Activated T-cell treated with anti-CD3 and anti-CD28 coated beads, Interleukin-2, amount 50 U/mL, for 24 hours (primary cell): ENCODE measurements at regions not wholly inside any gene's neighbourhood (a gene's known extent, or its start where the extent isn't known, plus 50 kb on each side); places are given as distances from the start of the nearest gene placed in this dataset.

Experiments
- DNase-seq: peaks from one replicate; pipeline ENCODE4 v3.0.0-alpha.2; 2020
- H3K27ac Mint-ChIP-seq: 2 replicates; pipeline ENCODE4 v1.8.0; 2020; ENCODE audit warnings: mild to moderate bottlenecking, mixed read lengths
- H3K27me3 Mint-ChIP-seq: 2 replicates; pipeline ENCODE4 v1.8.0; 2020; ENCODE audit warnings: mixed read lengths
- H3K36me3 Mint-ChIP-seq: 2 replicates; pipeline ENCODE4 v1.8.0; 2020; ENCODE audit warnings: low read depth, mixed read lengths
- H3K4me1 Mint-ChIP-seq: 2 replicates; pipeline ENCODE4 v1.8.0; 2020; ENCODE audit warnings: low read depth, mixed read lengths
- H3K4me3 Mint-ChIP-seq: 2 replicates; pipeline ENCODE4 v1.8.0; 2020; ENCODE audit warnings: mild to moderate bottlenecking, moderate library complexity, mixed read lengths
- H3K9me3 Mint-ChIP-seq: 2 replicates; pipeline ENCODE4 v1.8.0; 2020; ENCODE audit warnings: mixed read lengths

- no peaks in the 10 kb centered on the region for H3K4me1 Mint-ChIP-seq
- no peak overlapping the region for H3K4me3 Mint-ChIP-seq
- peaks cover 4% of the 10 kb centered on the region for H3K9me3 Mint-ChIP-seq
- no peak overlapping the region for H3K27ac Mint-ChIP-seq
- H3K27me3 Mint-ChIP-seq, result no peaks in the 10 kb centered on the region
- DNase-seq, result no peak
- no peaks in the 10 kb centered on the region for H3K36me3 Mint-ChIP-seq
Measured at GRCh38 chr10:125331056-125331455, 170.7 kb upstream of the CTBP2 start.

DNA sequence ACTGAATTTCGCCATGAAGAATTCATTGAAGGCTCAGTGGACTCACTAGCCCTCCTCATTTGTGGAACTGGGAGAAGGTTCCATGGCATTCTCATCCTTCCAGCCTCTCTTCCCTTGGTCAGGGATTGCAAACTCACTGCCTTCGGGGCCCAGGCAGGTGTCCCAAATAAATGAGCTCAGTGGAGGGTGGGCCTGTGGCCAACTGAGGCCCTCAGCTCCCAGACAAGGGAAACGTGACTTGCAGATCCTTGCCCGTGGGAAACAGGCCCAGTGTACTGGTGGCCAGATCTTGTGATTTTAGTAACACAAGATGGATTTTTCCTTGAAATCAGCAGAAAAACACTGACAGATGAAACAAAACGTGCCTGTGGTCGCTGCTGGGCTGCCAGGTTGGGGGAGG is 168.7 kb upstream of the CTBP2 start:
- peaks cover 5% of the 10 kb centered on the region for H3K9me3 Mint-ChIP-seq
- no peaks in the 10 kb centered on the region for H3K4me1 Mint-ChIP-seq
- no peak for DNase-seq
- H3K4me3 Mint-ChIP-seq, result no peak overlapping the region
- no peaks in the 10 kb centered on the region for H3K36me3 Mint-ChIP-seq
- no peak overlapping the region for H3K27ac Mint-ChIP-seq
- no peaks in the 10 kb centered on the region for H3K27me3 Mint-ChIP-seq

DNA sequence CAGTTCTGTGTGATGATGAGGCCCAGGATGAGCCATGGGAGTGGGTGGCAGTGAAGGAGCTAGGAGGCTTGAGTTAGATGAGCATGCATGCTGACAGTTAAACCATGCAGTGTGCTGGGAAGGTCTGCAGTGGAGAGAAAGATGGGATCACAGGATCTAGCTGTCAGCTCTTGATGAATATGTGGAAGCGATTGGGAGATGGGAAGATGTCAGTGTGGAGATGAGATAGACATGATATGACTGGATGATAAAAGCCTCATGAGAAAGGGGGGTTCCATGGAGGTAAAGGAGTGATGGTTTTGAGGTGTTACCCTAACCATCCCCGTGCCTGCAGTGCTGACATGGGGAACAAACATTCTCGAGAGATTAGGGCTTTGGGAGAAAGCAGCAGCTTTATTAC is 165.0 kb upstream of the CTBP2 start:
- no peaks in the 10 kb centered on the region for H3K27me3 Mint-ChIP-seq
- no peaks in the 10 kb centered on the region for H3K4me1 Mint-ChIP-seq
- no peaks in the 10 kb centered on the region for H3K36me3 Mint-ChIP-seq
- peaks cover 14% of the 10 kb centered on the region for H3K9me3 Mint-ChIP-seq
- H3K27ac Mint-ChIP-seq, result no peak overlapping the region
- no peak for DNase-seq
- no peak overlapping the region for H3K4me3 Mint-ChIP-seq

GRCh38 chr10:125316436-125316835 is 156.1 kb upstream of the CTBP2 start:
- Mint-ChIP-seq H3K36me3 (no peaks in the 10 kb centered on the region), H3K27me3 (no peaks in the 10 kb centered on the region), H3K9me3 (peaks cover 4% of the 10 kb centered on the region), H3K27ac (no peak overlapping the region), H3K4me3 (no peak overlapping the region), H3K4me1 (no peaks in the 10 kb centered on the region)
- no peak for DNase-seq

GRCh38 chr10:125300937-125301336 is 140.6 kb upstream of the CTBP2 start:
- no peaks in the 10 kb centered on the region for H3K27me3 Mint-ChIP-seq
- no peaks in the 10 kb centered on the region for H3K4me1 Mint-ChIP-seq
- no peaks in the 10 kb centered on the region for H3K36me3 Mint-ChIP-seq
- no peak overlapping the region for H3K4me3 Mint-ChIP-seq
- no peak overlapping the region for H3K27ac Mint-ChIP-seq
- H3K9me3 Mint-ChIP-seq, result peaks cover 2% of the 10 kb centered on the region
- DNase-seq, result no peak

DNA sequence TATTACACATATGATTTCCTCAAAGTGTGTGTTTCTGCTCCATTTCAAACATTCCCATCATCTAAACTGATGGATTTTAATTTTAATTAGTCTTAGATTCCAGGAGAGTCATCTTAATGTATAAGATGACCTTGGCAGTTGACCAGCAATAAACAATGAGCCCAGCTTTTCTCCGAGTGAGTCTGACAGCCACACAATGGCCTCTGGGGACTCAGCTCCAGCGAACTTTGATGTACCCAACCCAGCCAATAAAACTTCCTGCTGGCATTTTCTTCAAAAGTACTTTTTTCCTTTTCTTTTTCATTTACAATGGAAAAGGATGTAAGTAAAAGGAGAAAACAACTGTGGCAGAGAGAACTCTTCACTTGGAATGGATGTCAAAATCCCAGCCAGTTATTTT is 139.1 kb upstream of the CTBP2 start:
- H3K9me3 Mint-ChIP-seq, result peaks cover 2% of the 10 kb centered on the region
- DNase-seq, result no peak
- H3K4me3 Mint-ChIP-seq, result no peak overlapping the region
- H3K27me3 Mint-ChIP-seq, result no peaks in the 10 kb centered on the region
- H3K27ac Mint-ChIP-seq, result no peak overlapping the region
- H3K4me1 Mint-ChIP-seq, result no peaks in the 10 kb centered on the region
- no peaks in the 10 kb centered on the region for H3K36me3 Mint-ChIP-seq

DNA sequence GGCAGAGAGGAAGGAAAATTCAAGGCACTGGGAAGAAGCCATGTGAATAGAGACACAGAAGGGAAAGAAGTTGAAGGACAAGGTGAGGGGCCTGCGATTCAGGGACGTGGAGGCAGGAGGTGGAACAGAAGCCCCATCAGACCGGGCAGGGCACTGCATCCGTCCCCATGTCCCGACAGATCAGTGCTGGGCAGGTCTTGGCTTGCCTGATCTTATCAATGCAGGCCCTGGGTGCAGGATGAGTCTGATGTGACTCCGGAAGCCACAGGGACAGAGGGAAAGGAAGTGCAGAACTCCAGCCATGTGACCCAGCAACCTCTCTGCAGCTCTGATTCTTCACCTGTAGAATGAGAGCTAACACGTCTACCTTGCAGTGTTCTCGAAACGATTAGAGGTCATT is 136.2 kb upstream of the CTBP2 start:
- H3K27ac Mint-ChIP-seq, result no peak overlapping the region

DNA sequence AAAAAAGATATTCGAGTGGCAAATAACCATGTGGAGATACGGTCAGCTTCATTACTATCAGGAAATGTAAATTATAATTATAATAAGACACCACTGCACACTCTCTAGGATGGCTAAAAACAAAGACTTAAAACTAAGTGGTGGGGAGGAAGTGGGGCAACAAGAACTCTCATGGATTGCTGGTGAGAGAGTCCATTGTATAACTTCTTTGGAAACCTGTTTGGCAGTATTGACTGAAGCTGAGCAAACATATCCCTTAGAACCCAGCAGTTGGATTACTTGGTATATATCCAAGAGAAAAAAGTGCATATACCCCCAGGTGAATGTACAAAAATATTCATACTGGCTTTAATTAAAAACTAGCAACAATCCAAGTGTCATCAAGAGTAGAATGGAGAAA is 133.7 kb upstream of the CTBP2 start:
- Mint-ChIP-seq H3K27ac (no peak overlapping the region), H3K36me3 (no peaks in the 10 kb centered on the region), H3K4me1 (no peaks in the 10 kb centered on the region), H3K27me3 (no peaks in the 10 kb centered on the region), H3K4me3 (no peak overlapping the region), H3K9me3 (peaks cover 8% of the 10 kb centered on the region)
- DNase-seq, result no peak

More for the DNA sequence above, 136.2 kb upstream of the CTBP2 start:
- H3K27me3 Mint-ChIP-seq, result no peaks in the 10 kb centered on the region
- no peaks in the 10 kb centered on the region for H3K36me3 Mint-ChIP-seq
- no peak for DNase-seq
- H3K4me3 Mint-ChIP-seq, result no peak overlapping the region
- no peaks in the 10 kb centered on the region for H3K4me1 Mint-ChIP-seq
- peaks cover 5% of the 10 kb centered on the region for H3K9me3 Mint-ChIP-seq

- peaks cover 6% of the 10 kb centered on the region for H3K27me3 Mint-ChIP-seq
- no peaks in the 10 kb centered on the region for H3K36me3 Mint-ChIP-seq
- no peaks in the 10 kb centered on the region for H3K4me1 Mint-ChIP-seq
Measured at GRCh38 chr10:125291836-125292235, 131.5 kb upstream of the CTBP2 start.

DNA sequence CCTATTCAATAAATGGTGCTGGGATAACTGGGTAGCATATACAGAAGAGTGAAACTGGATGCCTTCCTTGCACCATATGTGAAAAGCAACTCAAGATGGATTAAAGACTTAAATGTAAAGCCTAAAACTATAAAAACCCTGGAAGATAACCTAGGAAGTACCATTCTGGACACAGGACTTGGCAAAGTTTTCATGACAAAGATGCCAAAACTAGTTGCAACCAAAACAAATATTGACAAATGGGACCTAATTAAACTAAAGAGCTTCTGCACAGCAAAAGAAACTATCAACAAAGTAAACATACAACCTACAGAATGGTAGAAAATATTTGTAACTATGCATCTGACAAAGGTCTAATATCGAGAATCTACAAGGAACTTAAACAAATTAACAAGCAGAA is 129.1 kb upstream of the CTBP2 start:
- no peak for DNase-seq
- H3K36me3 Mint-ChIP-seq, result no peaks in the 10 kb centered on the region
- H3K9me3 Mint-ChIP-seq, result peaks cover 18% of the 10 kb centered on the region
- no peak overlapping the region for H3K27ac Mint-ChIP-seq
- H3K4me3 Mint-ChIP-seq, result no peak overlapping the region
- no peaks in the 10 kb centered on the region for H3K4me1 Mint-ChIP-seq
- H3K27me3 Mint-ChIP-seq, result peaks cover 9% of the 10 kb centered on the region

More at GRCh38 chr10:125291836-125292235, 131.5 kb upstream of the CTBP2 start:
- Mint-ChIP-seq H3K4me3 (no peak overlapping the region), H3K27ac (no peak overlapping the region), H3K9me3 (peaks cover 16% of the 10 kb centered on the region)
- DNase-seq, result no peak

- Mint-ChIP-seq H3K4me1 (no peaks in the 10 kb centered on the region), H3K27me3 (peaks cover 26% of the 10 kb centered on the region), H3K36me3 (no peaks in the 10 kb centered on the region), H3K9me3 (peaks cover 13% of the 10 kb centered on the region), H3K27ac (no peak overlapping the region), H3K4me3 (no peak overlapping the region)
- no peak for DNase-seq
Measured at GRCh38 chr10:125284875-125285597, 124.7 kb upstream of the CTBP2 start.

- no peak for DNase-seq
- no peaks in the 10 kb centered on the region for H3K36me3 Mint-ChIP-seq
- peaks cover 26% of the 10 kb centered on the region for H3K27me3 Mint-ChIP-seq
- H3K4me1 Mint-ChIP-seq, result no peaks in the 10 kb centered on the region
- peaks cover 11% of the 10 kb centered on the region for H3K9me3 Mint-ChIP-seq
- H3K4me3 Mint-ChIP-seq, result no peak overlapping the region
- no peak overlapping the region for H3K27ac Mint-ChIP-seq
Measured at GRCh38 chr10:125283836-125284614, 123.7 kb upstream of the CTBP2 start.

GRCh38 chr10:125283191-125283835 is 123.0 kb upstream of the CTBP2 start:
- no peak for DNase-seq
- Mint-ChIP-seq H3K4me3 (no peak overlapping the region), H3K27ac (no peak overlapping the region), H3K4me1 (no peaks in the 10 kb centered on the region), H3K27me3 (peaks cover 26% of the 10 kb centered on the region), H3K9me3 (peaks cover 7% of the 10 kb centered on the region), H3K36me3 (no peaks in the 10 kb centered on the region)

- Mint-ChIP-seq H3K27ac (no peak overlapping the region), H3K9me3 (peaks cover 3% of the 10 kb centered on the region), H3K36me3 (no peaks in the 10 kb centered on the region), H3K27me3 (peaks cover 20% of the 10 kb centered on the region), H3K4me1 (no peaks in the 10 kb centered on the region), H3K4me3 (no peak overlapping the region)
- DNase-seq, result no peak
Measured at GRCh38 chr10:125281091-125281490, 120.7 kb upstream of the CTBP2 start.

DNA sequence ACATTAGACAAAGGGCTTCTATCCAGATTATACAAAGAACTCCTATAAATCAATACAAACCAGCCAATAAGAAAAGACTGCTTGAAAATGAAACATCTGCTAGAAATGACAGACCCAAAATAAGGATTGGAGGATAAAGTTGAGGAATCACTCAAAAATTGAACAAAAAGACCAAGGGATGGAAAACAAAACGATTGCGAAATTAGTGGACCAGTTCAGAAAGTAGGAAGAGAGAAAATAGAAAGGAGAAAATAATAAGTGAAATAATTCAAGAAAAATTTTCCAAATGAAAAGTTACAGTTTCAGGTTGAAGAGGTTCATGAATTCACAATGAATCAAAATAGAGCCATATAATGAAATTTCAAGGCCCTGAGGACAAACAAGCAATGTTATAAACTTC is 115.8 kb upstream of the CTBP2 start:
- Mint-ChIP-seq H3K9me3 (peaks cover 3% of the 10 kb centered on the region), H3K4me1 (no peaks in the 10 kb centered on the region), H3K36me3 (no peaks in the 10 kb centered on the region), H3K4me3 (no peak overlapping the region), H3K27ac (no peak overlapping the region), H3K27me3 (peaks cover 5% of the 10 kb centered on the region)
- DNase-seq, result no peak
